GM12891 (cell line): ENCODE measurements at regions not wholly inside any gene's neighbourhood (a gene's known extent, or its start where the extent isn't known, plus 50 kb on each side); places are given as distances from the start of the nearest gene placed in this dataset.

Experiments
- PAX5 ChIP-seq: IDR thresholded peaks from 2 replicates; pipeline ENCODE4 v1.6.1; 2011; ENCODE audit warnings: low read length, moderate library complexity, mild to moderate bottlenecking; ENCODE audit not compliant: insufficient read depth, severe bottlenecking
- POLR2A ChIP-seq: IDR thresholded peaks from 2 replicates; pipeline ENCODE4 v1.6.1; 2011; ENCODE audit warnings: low read depth, low read length, control low read depth
- POLR2AphosphoS5 ChIP-seq: IDR thresholded peaks from 2 replicates; pipeline ENCODE4 v1.6.1; 2011; ENCODE audit warnings: low read depth, low read length, control low read depth
- POU2F2 ChIP-seq: IDR thresholded peaks from 2 replicates; pipeline ENCODE4 v1.6.1; 2011; ENCODE audit warnings: low read depth, mild to moderate bottlenecking, control low read depth, low read length, moderate library complexity
- TAF1 ChIP-seq: IDR thresholded peaks from 2 replicates; pipeline ENCODE4 v1.6.1; 2011; ENCODE audit warnings: low read depth, low read length, control low read depth

DNA sequence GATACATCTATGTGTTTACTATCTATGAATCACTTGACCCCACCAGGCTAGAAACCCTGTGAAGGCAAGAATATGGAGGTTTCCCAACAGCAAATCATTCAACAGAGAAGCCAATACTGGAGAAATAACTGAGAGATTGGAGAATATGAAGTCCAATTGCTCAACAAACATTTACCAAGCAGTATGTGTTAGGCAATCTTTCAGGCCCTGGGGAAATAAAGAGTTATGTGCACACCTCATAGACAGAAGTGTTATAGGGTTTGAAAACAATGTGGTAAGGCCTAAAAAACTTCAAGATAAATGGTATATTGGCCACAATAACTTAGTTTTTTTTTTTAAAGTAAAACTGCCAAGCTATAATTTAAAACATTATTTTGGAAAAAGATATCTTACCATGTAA lies 1245.8 kb downstream of the CDH11 start:
- TF ChIP-seq POLR2AphosphoS5 (no peak), POLR2A (no peak), POU2F2 (no peak), TAF1 (no peak), PAX5 (no peak)
